Amniotic epithelial cell (primary cell): ENCODE measurements at regions not wholly inside any gene's neighbourhood (a gene's known extent, or its start where the extent isn't known, plus 50 kb on each side); places are given as distances from the start of the nearest gene placed in this dataset.

Source experiments
- DNase-seq: peaks from one replicate; pipeline ENCODE4 v3.0.0-alpha.2; 2010; ENCODE audit warnings: low read depth

- no peak for DNase-seq
These were observed 219.2 kb downstream of the ARHGAP12 start for GRCh38 chr10:31709476-31709875.

- DNase-seq: no peak
These were observed 219.6 kb downstream of the ARHGAP12 start for GRCh38 chr10:31709028-31709427.

GRCh38 chr10:31708474-31708873 lies 220.2 kb downstream of the ARHGAP12 start:
- DNase-seq: no peak

- no peak for DNase-seq
These were observed 220.6 kb downstream of the ARHGAP12 start for GRCh38 chr10:31708046-31708445.

- DNase-seq: peak; percentile 68
These were observed 221.3 kb downstream of the ARHGAP12 start for GRCh38 chr10:31707093-31708039.

- no peak for DNase-seq
These were observed 222.1 kb downstream of the ARHGAP12 start for GRCh38 chr10:31706464-31707092.

- no peak for DNase-seq
These were observed 223.5 kb downstream of the ARHGAP12 start for GRCh38 chr10:31705136-31705535.

- DNase-seq: no peak
These were observed 224.4 kb downstream of the ARHGAP12 start for GRCh38 chr10:31704195-31704594.

GRCh38 chr10:31702954-31703353 lies 225.7 kb downstream of the ARHGAP12 start:
- DNase-seq: no peak

GRCh38 chr10:31702005-31702404 lies 226.6 kb downstream of the ARHGAP12 start:
- no peak for DNase-seq

GRCh38 chr10:31701546-31701945 lies 227.1 kb downstream of the ARHGAP12 start:
- no peak for DNase-seq

- DNase-seq: no peak
These were observed 228.4 kb downstream of the ARHGAP12 start for GRCh38 chr10:31700181-31700611.

- DNase-seq: peak; percentile 94
These were observed 230.3 kb downstream of the ARHGAP12 start for GRCh38 chr10:31698181-31698830.

GRCh38 chr10:31697271-31698180 lies 231.1 kb downstream of the ARHGAP12 start:
- no peak for DNase-seq

GRCh38 chr10:31694929-31695837 lies 233.4 kb downstream of the ARHGAP12 start:
- no peak for DNase-seq

GRCh38 chr10:31694126-31694685 lies 234.4 kb downstream of the ARHGAP12 start:
- no peak for DNase-seq

- no peak for DNase-seq
These were observed 235.1 kb downstream of the ARHGAP12 start for GRCh38 chr10:31693491-31693890.

- no peak for DNase-seq
These were observed 239.4 kb downstream of the ARHGAP12 start for GRCh38 chr10:31689233-31689632.

GRCh38 chr10:31687663-31688482 lies 240.8 kb downstream of the ARHGAP12 start:
- no peak for DNase-seq
